Endothelial cell of umbilical vein (primary cell): ENCODE measurements at regions not wholly inside any gene's neighbourhood (a gene's known extent, or its start where the extent isn't known, plus 50 kb on each side); places are given as distances from the start of the nearest gene placed in this dataset.

ENCODE experiments used
- BruUV-seq: library from RNA; stranded (reverse); fragments of 400-500 nt; replicated peaks from 2 replicates; lab custom pipeline; 2021; lab: Mats Ljungman, UMichigan
- CTCF ChIA-PET: fragments of 300-600, 350-600 bp; sonication (Branson Sonifier 250); formaldehyde crosslinking; loops from one replicate; lab custom pipeline; 2021; ENCODE audit warnings: antibody characterized with exemption, inconsistent platforms; lab: Charles Lee
- POLR2A ChIA-PET: fragments of 300-600, 350-600 bp; sonication (Branson Sonifier 250); formaldehyde crosslinking; loops from one replicate; lab custom pipeline; 2021; ENCODE audit warnings: antibody characterized with exemption, inconsistent platforms; lab: Charles Lee
- DNase-seq: peaks from one replicate; pipeline ENCODE4 v3.0.0-alpha.2; 2011; ENCODE audit warnings: low read depth, low spot score
- FAIRE-seq: peaks from 2 replicates; lab custom pipeline; 2011; peaks lifted over from hg19 to GRCh38; lab: Jason Lieb, UNC
- H2AFZ ChIP-seq: 2 replicates; pipeline ENCODE4 v1.6.0; 2012; ENCODE audit warnings: low read depth, low read length, control low read depth, inconsistent platforms
- H3K27ac ChIP-seq: 2 replicates; pipeline ENCODE4 v1.5.1; 2011; ENCODE audit warnings: low read depth, mild to moderate bottlenecking, control low read depth, low read length, moderate library complexity; ENCODE audit not compliant: insufficient read depth
- H3K27me3 ChIP-seq, 2 experiments: 2 replicates each; pipeline versions ENCODE4 v1.6.0 to v1.6.1; 2011; ENCODE audit warnings: low read length in 2 of 2, mixed read lengths in 1 of 2; ENCODE audit not compliant: control insufficient read depth in 2 of 2, insufficient read depth in 2 of 2
- H3K36me3 ChIP-seq, 2 experiments: 2 replicates in 1 of 2; 3 replicates in 1 of 2; pipeline ENCODE4 v1.5.1; 2011; ENCODE audit warnings: low read length in 2 of 2, mild to moderate bottlenecking in 1 of 2, moderate library complexity in 1 of 2; ENCODE audit not compliant: control insufficient read depth in 2 of 2, insufficient read depth in 2 of 2; ENCODE audit errors: extremely low read depth in 1 of 2
- H3K4me1 ChIP-seq: 3 replicates; pipeline ENCODE4 v1.5.1; 2011; ENCODE audit warnings: mild to moderate bottlenecking, low read length; ENCODE audit not compliant: control insufficient read depth, insufficient read depth; ENCODE audit errors: extremely low read depth
- H3K4me2 ChIP-seq: 2 replicates; pipeline ENCODE4 v1.6.1; 2011; ENCODE audit warnings: low read length, control low read depth, mixed read lengths; ENCODE audit not compliant: insufficient read depth
- H3K4me3 ChIP-seq, 3 experiments: fragments of 200-600 bp in 1 of 3; sonication (generic), shearing (Covaris generic) in 1 of 3; replicated peaks in 1 of 3; 2 replicates each; pipeline ENCODE4 v1.5.1; 2011 to 2016; ENCODE audit warnings: control low read depth in 3 of 3, low read length in 3 of 3, mild to moderate bottlenecking in 2 of 3, inconsistent platforms in 1 of 3, low read depth in 1 of 3, moderate library complexity in 1 of 3; ENCODE audit not compliant: insufficient read depth in 1 of 3
- H3K79me2 ChIP-seq: 2 replicates; pipeline ENCODE4 v1.6.0; 2012; ENCODE audit warnings: low read length, inconsistent platforms; ENCODE audit not compliant: control insufficient read depth, insufficient read depth
- H3K9ac ChIP-seq: replicated peaks from 2 replicates; pipeline ENCODE3; 2011; ENCODE audit warnings: low read length, control low read depth; ENCODE audit not compliant: insufficient read depth; ENCODE audit errors: extremely low read depth
- H3K9me1 ChIP-seq: replicated peaks from 3 replicates; pipeline ENCODE4 v1.6.0; 2011; ENCODE audit warnings: mild to moderate bottlenecking, low read length; ENCODE audit not compliant: control insufficient read depth, insufficient read depth; ENCODE audit errors: extremely low read depth
- H3K9me3 ChIP-seq: replicated peaks from 2 replicates; pipeline ENCODE4 v1.5.1; 2012; ENCODE audit warnings: low read length, inconsistent platforms; ENCODE audit not compliant: control insufficient read depth, insufficient read depth
- H4K20me1 ChIP-seq: replicated peaks from 2 replicates; pipeline ENCODE3; 2011; ENCODE audit warnings: mild to moderate bottlenecking, low read length; ENCODE audit not compliant: control insufficient read depth, insufficient read depth; ENCODE audit errors: extremely low read depth
- EZH2 ChIP-seq: IDR thresholded peaks from 2 replicates; pipeline ENCODE4 v1.6.1; 2012; ENCODE audit warnings: borderline replicate concordance, low read depth, mild to moderate bottlenecking, moderate library complexity, low read length, inconsistent platforms; ENCODE audit not compliant: severe bottlenecking
- FOS ChIP-seq: IDR thresholded peaks from 2 replicates; pipeline ENCODE4 v1.6.1; 2011; ENCODE audit warnings: mild to moderate bottlenecking, low read length, moderate library complexity, borderline replicate concordance; ENCODE audit not compliant: insufficient read depth
- GATA2 ChIP-seq: IDR thresholded peaks from 2 replicates; pipeline ENCODE4 v1.7.0; 2011; ENCODE audit warnings: low read depth, mild to moderate bottlenecking, moderate library complexity, mixed read lengths, low read length; ENCODE audit not compliant: insufficient read length, insufficient read depth
- JUN ChIP-seq: IDR thresholded peaks from 2 replicates; pipeline ENCODE4 v1.6.1; 2011; ENCODE audit warnings: borderline replicate concordance, low read depth; ENCODE audit not compliant: insufficient read length, insufficient read depth
- MAX ChIP-seq: IDR thresholded peaks from 2 replicates; pipeline ENCODE4 v1.6.1; 2011; ENCODE audit not compliant: insufficient read depth, insufficient read length
- MYC ChIP-seq: IDR thresholded peaks from one replicate; pipeline ENCODE4 v1.6.1; 2011; ENCODE audit warnings: mild to moderate bottlenecking, low read depth, low read length
- POLR2A ChIP-seq: IDR thresholded peaks from 2 replicates; pipeline ENCODE4 v1.6.1; 2012; ENCODE audit warnings: low read depth, mild to moderate bottlenecking, control low read depth, low read length
- POLR2AphosphoS5 ChIP-seq: IDR thresholded peaks from 2 replicates; pipeline ENCODE4 v1.6.1; 2012; ENCODE audit warnings: low read depth, mild to moderate bottlenecking, control low read depth, low read length, moderate library complexity; ENCODE audit not compliant: insufficient read depth
- dilution Hi-C: fragments of 300-500 bp; cut with MboI; formaldehyde crosslinking; loops from one replicate; pipeline ENCODE4 v1.15.0; 2019; ENCODE audit warnings: low sequenced_read_pairs; ENCODE audit not compliant: extremely low pct_ligation_motif_present
- intact Hi-C: fragments of 100-400 bp; cut with micrococcal nuclease; formaldehyde crosslinking; loops from one replicate; pipeline ENCODE4 v1.10.0; 2022
- TF ChIP-seq, protein P1 (sequence below), 2 donors: IDR thresholded peaks; 1 replicate in 1 of 2; 2 replicates in 1 of 2; pipeline ENCODE4 v1.5.1; 2011; ENCODE audit warnings: low read length in 2 of 2, mild to moderate bottlenecking in 2 of 2, moderate library complexity in 2 of 2, control low read depth in 1 of 2, inconsistent platforms in 1 of 2, low read depth in 1 of 2; ENCODE audit not compliant: insufficient read depth in 1 of 2; ENCODE audit errors: extremely low read depth in 1 of 2

GRCh38 chr3:144737281-144737680 lies 765.7 kb downstream of the DIPK2A start:
- H4K20me1 ChIP-seq = no peaks in the 10 kb centered on the region
- no peaks in the 10 kb centered on the region for H3K4me1 ChIP-seq
- H3K9me1 ChIP-seq = no peaks in the 10 kb centered on the region
- no peak overlapping the region for H3K9ac ChIP-seq
- H3K36me3 ChIP-seq = no peaks in the 10 kb centered on the region
- no peaks in the 10 kb centered on the region for H3K9me3 ChIP-seq
- ChIA-PET POLR2A (no interaction called here), CTCF (interaction anchor here (1.0 to 1.5 kb wide), 4 partner anchors 12 to 762 kb away, joined by 3 to 4 read pairs (median 3); no protein-coding TSS in a partner anchor)
- no peaks in the 10 kb centered on the region for H3K79me2 ChIP-seq
- no peaks in the 10 kb centered on the region for H3K27me3 ChIP-seq
- H3K4me3 ChIP-seq = no peak overlapping the region
- no TSS peak for BruUV-seq
- H2AFZ ChIP-seq = no peak overlapping the region
- TF ChIP-seq, protein P1, sequence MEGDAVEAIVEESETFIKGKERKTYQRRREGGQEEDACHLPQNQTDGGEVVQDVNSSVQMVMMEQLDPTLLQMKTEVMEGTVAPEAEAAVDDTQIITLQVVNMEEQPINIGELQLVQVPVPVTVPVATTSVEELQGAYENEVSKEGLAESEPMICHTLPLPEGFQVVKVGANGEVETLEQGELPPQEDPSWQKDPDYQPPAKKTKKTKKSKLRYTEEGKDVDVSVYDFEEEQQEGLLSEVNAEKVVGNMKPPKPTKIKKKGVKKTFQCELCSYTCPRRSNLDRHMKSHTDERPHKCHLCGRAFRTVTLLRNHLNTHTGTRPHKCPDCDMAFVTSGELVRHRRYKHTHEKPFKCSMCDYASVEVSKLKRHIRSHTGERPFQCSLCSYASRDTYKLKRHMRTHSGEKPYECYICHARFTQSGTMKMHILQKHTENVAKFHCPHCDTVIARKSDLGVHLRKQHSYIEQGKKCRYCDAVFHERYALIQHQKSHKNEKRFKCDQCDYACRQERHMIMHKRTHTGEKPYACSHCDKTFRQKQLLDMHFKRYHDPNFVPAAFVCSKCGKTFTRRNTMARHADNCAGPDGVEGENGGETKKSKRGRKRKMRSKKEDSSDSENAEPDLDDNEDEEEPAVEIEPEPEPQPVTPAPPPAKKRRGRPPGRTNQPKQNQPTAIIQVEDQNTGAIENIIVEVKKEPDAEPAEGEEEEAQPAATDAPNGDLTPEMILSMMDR (IDR thresholded peaks at IDR 0.05; ENCODE audit: extremely low read depth in 1 of 2, insufficient read depth in 1 of 2, low read depth in 1 of 2, low read length in 2 of 2) = no peak
- TF ChIP-seq POLR2AphosphoS5 (no peak), POLR2A (no peak), GATA2 (no peak), FOS (no peak), EZH2 (no peak), MAX (no peak), MYC (no peak), JUN (no peak)
- intact Hi-C loops = no loop called here
- H3K27ac ChIP-seq = no peak overlapping the region
- H3K4me2 ChIP-seq = no peak overlapping the region
- FAIRE-seq (no peak), DNase-seq (no peak)
- dilution Hi-C loops = no loop called here
